Spleen (tissue), 7 donors: ENCODE measurements at regions not wholly inside any gene's neighbourhood (a gene's known extent, or its start where the extent isn't known, plus 50 kb on each side); places are given as distances from the start of the nearest gene placed in this dataset.

Source experiments
- CTCF ChIP-seq, 11 experiments: fragments of 200-600 bp in 7 of 11; fragments of 450-650 bp in 4 of 11; sonication (generic) in 4 of 11; IDR thresholded peaks in 8 of 11; conservative IDR thresholded peaks in 3 of 11; 1 replicate in 7 of 11; 2 replicates in 4 of 11; pipeline versions ENCODE4 v1.4.0 to v1.8.0; 2016 to 2021; ENCODE audit warnings: antibody characterized with exemption in 11 of 11, inconsistent platforms in 4 of 11, mild to moderate bottlenecking in 1 of 11
- POLR2AphosphoS5 ChIP-seq, 3 donors: sonication (generic); formaldehyde crosslinking; IDR thresholded peaks; one replicate each; pipeline ENCODE4 v1.5.1; 2017; ENCODE audit warnings: antibody characterized with exemption in 3 of 3
- donor health status: DM: no; HTN: no; CAD: no; lungs with moderate emphysema.
- donor health status: DM: no; HTN: no; CAD: no.
- donor health status: DM: no; HTN: no; CAD: no.

DNA sequence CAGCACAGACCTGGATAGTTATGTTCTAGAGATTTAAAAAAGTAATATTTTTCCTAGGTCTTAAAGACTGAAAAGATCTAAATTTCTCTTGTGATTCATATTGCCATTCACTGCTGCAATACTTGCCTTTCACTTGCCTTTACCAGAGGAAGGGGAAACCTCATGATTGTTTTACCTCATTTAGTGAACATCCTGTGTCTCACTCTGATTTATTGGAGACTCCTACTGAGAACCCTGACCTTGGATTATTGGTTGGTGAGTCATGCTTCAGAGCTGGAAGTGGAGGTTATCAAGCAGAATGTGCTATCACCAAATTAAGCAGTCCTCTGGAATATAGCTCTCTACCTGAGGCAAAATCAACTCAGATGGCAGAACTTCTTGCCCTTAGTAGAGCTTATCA is 500.5 kb downstream of the TSN start:
- TF ChIP-seq CTCF (IDR thresholded peaks at IDR 0.05 in 8 of 11, conservative IDR thresholded peaks at IDR 0.05 in 3 of 11) (no peak), POLR2AphosphoS5 (IDR thresholded peaks at IDR 0.05) (no peak)
